ENCODE measurements at regions not wholly inside any gene's neighbourhood (a gene's known extent, or its start where the extent isn't known, plus 50 kb on each side); places are given as distances from the start of the nearest gene placed in this dataset.

DNA sequence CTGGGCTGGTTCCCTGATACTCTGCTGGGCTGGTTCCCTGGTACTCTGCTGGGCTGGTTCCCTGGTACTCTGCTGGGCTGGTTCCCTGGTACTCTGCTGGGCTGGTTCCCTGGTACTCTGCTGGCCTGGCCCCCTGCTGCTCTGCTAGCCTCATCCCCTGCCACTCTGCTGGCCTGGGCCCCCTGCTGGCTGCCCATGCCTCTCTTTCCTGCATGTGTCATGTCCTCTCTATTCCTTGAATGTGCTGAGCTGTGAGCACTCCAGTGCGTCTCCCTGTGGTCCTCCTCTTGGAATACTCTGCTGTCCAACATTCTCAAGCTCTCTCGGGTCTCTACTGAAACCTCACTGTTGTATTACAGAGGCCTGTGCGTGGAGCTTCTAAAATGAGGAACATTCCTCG lies 216.3 kb downstream of the RNF144A start:
- TF ChIP-seq, protein P1, sequence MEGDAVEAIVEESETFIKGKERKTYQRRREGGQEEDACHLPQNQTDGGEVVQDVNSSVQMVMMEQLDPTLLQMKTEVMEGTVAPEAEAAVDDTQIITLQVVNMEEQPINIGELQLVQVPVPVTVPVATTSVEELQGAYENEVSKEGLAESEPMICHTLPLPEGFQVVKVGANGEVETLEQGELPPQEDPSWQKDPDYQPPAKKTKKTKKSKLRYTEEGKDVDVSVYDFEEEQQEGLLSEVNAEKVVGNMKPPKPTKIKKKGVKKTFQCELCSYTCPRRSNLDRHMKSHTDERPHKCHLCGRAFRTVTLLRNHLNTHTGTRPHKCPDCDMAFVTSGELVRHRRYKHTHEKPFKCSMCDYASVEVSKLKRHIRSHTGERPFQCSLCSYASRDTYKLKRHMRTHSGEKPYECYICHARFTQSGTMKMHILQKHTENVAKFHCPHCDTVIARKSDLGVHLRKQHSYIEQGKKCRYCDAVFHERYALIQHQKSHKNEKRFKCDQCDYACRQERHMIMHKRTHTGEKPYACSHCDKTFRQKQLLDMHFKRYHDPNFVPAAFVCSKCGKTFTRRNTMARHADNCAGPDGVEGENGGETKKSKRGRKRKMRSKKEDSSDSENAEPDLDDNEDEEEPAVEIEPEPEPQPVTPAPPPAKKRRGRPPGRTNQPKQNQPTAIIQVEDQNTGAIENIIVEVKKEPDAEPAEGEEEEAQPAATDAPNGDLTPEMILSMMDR (IDR thresholded peaks at IDR 0.05 in 4 of 5, conservative IDR thresholded peaks at IDR 0.05 in 1 of 5), result no peak
- no peak for TF ChIP-seq POLR2A (IDR thresholded peaks at IDR 0.05)
